ENCODE measurements at regions not wholly inside any gene's neighbourhood (a gene's known extent, or its start where the extent isn't known, plus 50 kb on each side); places are given as distances from the start of the nearest gene placed in this dataset.

DNA sequence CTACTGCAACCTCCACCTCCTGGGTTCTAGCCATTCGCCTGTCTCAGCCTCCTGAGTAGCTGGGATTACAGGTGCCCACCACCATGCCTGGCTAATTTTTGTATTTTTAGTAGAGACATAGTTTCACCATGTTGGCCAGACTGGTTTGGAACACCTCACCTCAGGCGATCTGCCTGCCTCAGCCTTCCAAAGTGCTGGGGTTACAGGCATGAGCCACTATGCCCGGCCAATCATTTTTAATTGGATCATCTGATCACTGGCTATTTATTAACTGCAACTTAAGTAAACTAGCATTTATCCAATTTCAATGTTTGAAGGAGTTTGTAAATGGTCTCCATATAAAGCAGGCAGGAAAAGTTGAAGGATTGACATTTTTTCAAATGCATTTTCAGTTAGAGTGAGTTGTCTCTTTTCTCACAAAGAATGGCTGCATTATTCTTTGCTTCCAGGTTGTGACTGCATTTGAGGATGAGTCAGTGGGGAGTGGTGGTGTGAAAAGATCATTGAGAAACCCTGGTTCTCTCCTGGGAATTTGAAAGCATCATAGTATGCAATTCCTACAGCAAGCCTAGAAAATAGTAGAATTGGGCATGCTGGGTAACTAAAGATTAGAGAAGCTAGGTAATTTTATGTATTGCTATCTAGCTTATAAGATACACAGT lies 431.1 kb upstream of the ZEB2 start:
- no peak for TF ChIP-seq EZH2 (IDR thresholded peaks at IDR 0.05; ENCODE audit: low read depth)
- TF ChIP-seq, protein P1, sequence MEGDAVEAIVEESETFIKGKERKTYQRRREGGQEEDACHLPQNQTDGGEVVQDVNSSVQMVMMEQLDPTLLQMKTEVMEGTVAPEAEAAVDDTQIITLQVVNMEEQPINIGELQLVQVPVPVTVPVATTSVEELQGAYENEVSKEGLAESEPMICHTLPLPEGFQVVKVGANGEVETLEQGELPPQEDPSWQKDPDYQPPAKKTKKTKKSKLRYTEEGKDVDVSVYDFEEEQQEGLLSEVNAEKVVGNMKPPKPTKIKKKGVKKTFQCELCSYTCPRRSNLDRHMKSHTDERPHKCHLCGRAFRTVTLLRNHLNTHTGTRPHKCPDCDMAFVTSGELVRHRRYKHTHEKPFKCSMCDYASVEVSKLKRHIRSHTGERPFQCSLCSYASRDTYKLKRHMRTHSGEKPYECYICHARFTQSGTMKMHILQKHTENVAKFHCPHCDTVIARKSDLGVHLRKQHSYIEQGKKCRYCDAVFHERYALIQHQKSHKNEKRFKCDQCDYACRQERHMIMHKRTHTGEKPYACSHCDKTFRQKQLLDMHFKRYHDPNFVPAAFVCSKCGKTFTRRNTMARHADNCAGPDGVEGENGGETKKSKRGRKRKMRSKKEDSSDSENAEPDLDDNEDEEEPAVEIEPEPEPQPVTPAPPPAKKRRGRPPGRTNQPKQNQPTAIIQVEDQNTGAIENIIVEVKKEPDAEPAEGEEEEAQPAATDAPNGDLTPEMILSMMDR (conservative IDR thresholded peaks at IDR 0.05) = no peak

DNA sequence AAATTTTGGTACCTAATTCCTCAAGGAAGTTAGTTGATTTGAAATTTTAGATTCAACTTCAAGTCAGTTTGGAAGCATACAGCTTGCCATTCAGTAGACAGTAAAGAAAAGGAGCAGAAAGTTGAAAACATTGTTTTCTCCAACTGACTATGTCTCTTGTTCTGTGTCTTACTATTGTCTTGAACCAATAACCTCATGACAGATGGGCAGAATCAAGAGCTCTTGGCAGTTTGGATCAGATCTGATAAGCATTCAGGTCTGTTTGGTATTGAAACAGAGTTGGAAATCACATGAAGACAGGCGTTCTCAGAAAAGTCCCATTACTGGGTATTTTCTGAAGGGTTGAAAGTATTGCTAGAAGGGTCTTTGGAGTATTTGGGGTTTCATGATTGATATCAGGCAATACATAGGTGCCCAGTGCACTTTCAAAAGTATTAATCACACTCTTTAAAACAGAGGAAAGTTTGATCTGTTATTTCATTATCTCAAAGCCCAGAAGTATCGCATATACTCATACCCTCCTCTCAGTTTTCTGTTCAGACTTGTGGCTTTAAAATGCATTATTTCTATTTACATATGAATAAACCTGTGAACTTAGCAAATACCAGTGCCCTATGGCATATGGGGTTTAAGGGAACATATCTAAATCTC lies 428.4 kb upstream of the ZEB2 start:
- no peak for DNase-seq
- Histone ChIP-seq H3K4me1 (replicated peaks; ENCODE audit: insufficient read depth) (peaks cover 7% of the 10 kb centered on the region; the same call in 1 of the 2 replicates), H3K27me3 (ENCODE audit: insufficient read depth, low read depth) (no peaks in the 10 kb centered on the region), H3K4me2 (no peak overlapping the region), H3K36me3 (ENCODE audit: low read depth) (no peaks in the 10 kb centered on the region), H3K9me3 (ENCODE audit: insufficient read depth, low read depth) (peaks cover 2% of the 10 kb centered on the region; the same call in 1 of the 2 replicates), H2AFZ (no peak overlapping the region), H3K27ac (no peak overlapping the region), H4K20me1 (ENCODE audit: insufficient read depth) (no peaks in the 10 kb centered on the region), H3K79me2 (ENCODE audit: low read depth) (no peaks in the 10 kb centered on the region), H3K4me3 (no peak overlapping the region), H3K9me2 (ENCODE audit: insufficient read depth) (no peaks in the 10 kb centered on the region), H3F3A (ENCODE audit: insufficient read depth, low read depth) (no peaks in the 10 kb centered on the region)
- CTCF ChIA-PET = no interaction called here
- TF ChIP-seq, protein P1 (conservative IDR thresholded peaks at IDR 0.05) = no peak
- no peak for TF ChIP-seq EZH2 (IDR thresholded peaks at IDR 0.05; ENCODE audit: low read depth)
- BruUV-seq (replicated peaks) = no TSS peak
- intact Hi-C loops (cut with micrococcal nuclease; ENCODE audit: unreplicated experiment) = no loop called here
- POLR2A ChIA-PET (ENCODE audit: unreplicated experiment) = no interaction called here

More for the DNA sequence above, 431.1 kb upstream of the ZEB2 start:
- no peak overlapping the region for H3K4me3 ChIP-seq
- peak; percentile 19 to 47 for DNase-seq
- no peaks in the 10 kb centered on the region for H4K20me1 ChIP-seq (ENCODE audit: insufficient read depth)
- no peaks in the 10 kb centered on the region for H3K27me3 ChIP-seq (ENCODE audit: insufficient read depth, low read depth)
- H2AFZ ChIP-seq = no peak overlapping the region
- H3F3A ChIP-seq (ENCODE audit: insufficient read depth, low read depth) = no peaks in the 10 kb centered on the region
- CTCF ChIA-PET = no interaction called here
- no peaks in the 10 kb centered on the region for H3K79me2 ChIP-seq (ENCODE audit: low read depth)
- H3K36me3 ChIP-seq (ENCODE audit: low read depth) = no peaks in the 10 kb centered on the region
- no peak overlapping the region for H3K4me2 ChIP-seq
- H3K27ac ChIP-seq = peak overlapping the region; percentile 54
- peaks cover 2% of the 10 kb centered on the region; the same call in 1 of the 2 replicates for H3K9me3 ChIP-seq (ENCODE audit: insufficient read depth, low read depth)
- intact Hi-C loops (cut with micrococcal nuclease; ENCODE audit: unreplicated experiment) = loop anchor here (5.0 kb wide), 1 partner anchor 56 kb away; no protein-coding TSS in a partner anchor
- no peaks in the 10 kb centered on the region for H3K9me2 ChIP-seq (ENCODE audit: insufficient read depth)
- 0 out of 2 replicates have a peak, but pooled peaks cover 7% of the 10 kb centered on the region for H3K4me1 ChIP-seq (replicated peaks; ENCODE audit: insufficient read depth)
- BruUV-seq (replicated peaks) = no TSS peak
- POLR2A ChIA-PET (ENCODE audit: unreplicated experiment) = no interaction called here

DNA sequence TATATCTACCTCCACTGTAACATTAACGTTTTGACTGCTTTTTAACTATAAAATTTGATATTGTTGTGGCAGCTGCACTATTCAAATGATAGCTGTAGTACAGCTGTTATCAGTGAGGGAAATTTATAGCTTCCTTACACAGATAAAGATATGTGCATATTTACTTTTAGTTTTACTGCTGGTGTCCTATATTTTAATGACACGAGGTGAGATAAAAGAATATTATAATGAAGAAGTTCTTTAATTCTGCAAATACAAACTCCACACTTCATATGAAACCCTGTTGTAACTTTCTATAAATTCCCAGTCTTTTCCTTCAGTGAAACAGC lies 427.8 kb upstream of the ZEB2 start:
- Histone ChIP-seq H3F3A (ENCODE audit: insufficient read depth, low read depth) (no peaks in the 10 kb centered on the region), H3K27me3 (ENCODE audit: insufficient read depth, low read depth) (no peaks in the 10 kb centered on the region), H3K9me3 (ENCODE audit: insufficient read depth, low read depth) (peaks cover 2% of the 10 kb centered on the region; the same call in 1 of the 2 replicates), H3K9me2 (ENCODE audit: insufficient read depth) (no peaks in the 10 kb centered on the region), H3K79me2 (ENCODE audit: low read depth) (no peaks in the 10 kb centered on the region), H3K36me3 (ENCODE audit: low read depth) (no peaks in the 10 kb centered on the region), H3K4me3 (no peak overlapping the region), H3K4me2 (no peak overlapping the region), H4K20me1 (ENCODE audit: insufficient read depth) (no peaks in the 10 kb centered on the region), H2AFZ (no peak overlapping the region), H3K4me1 (replicated peaks; ENCODE audit: insufficient read depth) (peaks cover 14% of the 10 kb centered on the region; the same call in 1 of the 2 replicates), H3K27ac (no peak overlapping the region)
- POLR2A ChIA-PET (ENCODE audit: unreplicated experiment) = no interaction called here
- no peak for DNase-seq
- TF ChIP-seq EZH2 (IDR thresholded peaks at IDR 0.05; ENCODE audit: low read depth) = no peak
- TF ChIP-seq, protein P1 (conservative IDR thresholded peaks at IDR 0.05) = no peak
- CTCF ChIA-PET = no interaction called here
- no TSS peak for BruUV-seq (replicated peaks)
- intact Hi-C loops (cut with micrococcal nuclease; ENCODE audit: unreplicated experiment) = no loop called here
